Naive thymus-derived CD4-positive, alpha-beta T cell (primary cell): ENCODE measurements at regions not wholly inside any gene's neighbourhood (a gene's known extent, or its start where the extent isn't known, plus 50 kb on each side); places are given as distances from the start of the nearest gene placed in this dataset.

Experiments used
- ATAC-seq: fragments of 150-1000 bp; cut with Tn5 transposase; 2 replicates; pipeline ENCODE4 v1.10.0; 2021; ENCODE audit warnings: mild to moderate bottlenecking, moderate library complexity
- CTCF ChIA-PET: fragments of 350-600 bp; sonication (Branson Sonifier 250); formaldehyde crosslinking; loops from one replicate; lab custom pipeline; 2021; ENCODE audit warnings: antibody characterized with exemption; lab: Charles Lee
- POLR2A ChIA-PET: fragments of 350-600 bp; sonication (Branson Sonifier 250); formaldehyde crosslinking; loops from one replicate; lab custom pipeline; 2021; ENCODE audit warnings: antibody characterized with exemption, inconsistent platforms; lab: Charles Lee
- DNase-seq, 9 donors: peaks; one replicate each; pipeline versions ENCODE4 v3.0.0 to v3.0.0-alpha.2; 2020 to 2022; ENCODE audit warnings: mixed read lengths in 1 of 9
- H3K27ac ChIP-seq: one replicate; pipeline ENCODE4 v1.7.0; 2013; ENCODE audit warnings: mild to moderate bottlenecking, low read depth, low read length, moderate library complexity
- H3K27me3 ChIP-seq, 2 donors: one replicate each; pipeline ENCODE4 v1.7.0; 2013; ENCODE audit warnings: low read length in 2 of 2, mild to moderate bottlenecking in 2 of 2, moderate library complexity in 2 of 2; ENCODE audit not compliant: control insufficient read depth in 2 of 2, insufficient read depth in 2 of 2
- H3K36me3 ChIP-seq, 3 experiments: 1 replicate in 2 of 3; 2 replicates in 1 of 3; pipeline ENCODE4 v1.7.0; 2013; ENCODE audit warnings: low read length in 3 of 3, mild to moderate bottlenecking in 3 of 3, moderate library complexity in 1 of 3; ENCODE audit not compliant: insufficient read depth in 3 of 3, control insufficient read depth in 2 of 3
- H3K4me1 ChIP-seq, 2 donors: one replicate each; pipeline ENCODE4 v1.7.0; 2013; ENCODE audit warnings: low read length in 2 of 2, mild to moderate bottlenecking in 2 of 2, moderate library complexity in 1 of 2; ENCODE audit not compliant: control insufficient read depth in 2 of 2, insufficient read depth in 2 of 2
- H3K4me3 ChIP-seq: 2 replicates; pipeline ENCODE4 v1.7.0; 2013; ENCODE audit warnings: mild to moderate bottlenecking, low read length
- H3K9me3 ChIP-seq, 3 experiments: 1 replicate in 2 of 3; 2 replicates in 1 of 3; pipeline ENCODE4 v1.7.0; 2013; ENCODE audit warnings: low read length in 3 of 3; ENCODE audit not compliant: control insufficient read depth in 2 of 3
- H3K27ac Mint-ChIP-seq, 9 donors: one replicate each; pipeline ENCODE4 v1.8.0; 2020 to 2022; ENCODE audit warnings: mixed read lengths in 9 of 9, mild to moderate bottlenecking in 8 of 9, moderate library complexity in 5 of 9, inconsistent platforms in 2 of 9
- H3K27me3 Mint-ChIP-seq, 5 donors: one replicate each; pipeline ENCODE4 v1.8.0; 2021 to 2022; ENCODE audit warnings: mixed read lengths in 5 of 5, mild to moderate bottlenecking in 1 of 5
- H3K36me3 Mint-ChIP-seq, 5 donors: one replicate each; pipeline ENCODE4 v1.8.0; 2020 to 2022; ENCODE audit warnings: mixed read lengths in 5 of 5, mild to moderate bottlenecking in 3 of 5, inconsistent platforms in 1 of 5
- H3K4me1 Mint-ChIP-seq, 7 donors: one replicate each; pipeline ENCODE4 v1.8.0; 2020 to 2022; ENCODE audit warnings: mixed read lengths in 7 of 7, mild to moderate bottlenecking in 3 of 7, inconsistent platforms in 1 of 7
- H3K4me3 Mint-ChIP-seq, 10 donors: one replicate each; pipeline ENCODE4 v1.8.0; 2020 to 2022; ENCODE audit warnings: mild to moderate bottlenecking in 10 of 10, mixed read lengths in 10 of 10, moderate library complexity in 6 of 10, inconsistent platforms in 2 of 10
- H3K9me3 Mint-ChIP-seq, 11 donors: one replicate each; pipeline ENCODE4 v1.8.0; 2020 to 2022; ENCODE audit warnings: mixed read lengths in 11 of 11, mild to moderate bottlenecking in 4 of 11, inconsistent platforms in 1 of 11, moderate library complexity in 1 of 11
- intact Hi-C, 2 donors: fragments of 100-400 bp; cut with micrococcal nuclease; formaldehyde crosslinking; loops; one replicate each; pipeline ENCODE4 v1.15.1; 2023

GRCh38 chr7:68399991-68400590 lies 1198.2 kb upstream of the AUTS2 start:
- Mint-ChIP-seq H3K36me3 (peaks cover 0 to 3% (median 0%) of the 10 kb centered on the region in 5 donors), H3K9me3 (peaks cover 0 to 33% (median 14%) of the 10 kb centered on the region in 11 donors), H3K4me1 (no peaks in the 10 kb centered on the region), H3K27ac (no peak overlapping the region), H3K4me3 (no peak overlapping the region), H3K27me3 (no peaks in the 10 kb centered on the region)
- Histone ChIP-seq H3K9me3 (no peaks in the 10 kb centered on the region), H3K27ac (no peak overlapping the region), H3K4me1 (no peaks in the 10 kb centered on the region), H3K36me3 (no peaks in the 10 kb centered on the region), H3K4me3 (no peak overlapping the region), H3K27me3 (no peaks in the 10 kb centered on the region)
- intact Hi-C loops: no loop called here
- CTCF ChIA-PET: no interaction called here
- POLR2A ChIA-PET: no interaction called here
- DNase-seq: no peak
- no peak for ATAC-seq

DNA sequence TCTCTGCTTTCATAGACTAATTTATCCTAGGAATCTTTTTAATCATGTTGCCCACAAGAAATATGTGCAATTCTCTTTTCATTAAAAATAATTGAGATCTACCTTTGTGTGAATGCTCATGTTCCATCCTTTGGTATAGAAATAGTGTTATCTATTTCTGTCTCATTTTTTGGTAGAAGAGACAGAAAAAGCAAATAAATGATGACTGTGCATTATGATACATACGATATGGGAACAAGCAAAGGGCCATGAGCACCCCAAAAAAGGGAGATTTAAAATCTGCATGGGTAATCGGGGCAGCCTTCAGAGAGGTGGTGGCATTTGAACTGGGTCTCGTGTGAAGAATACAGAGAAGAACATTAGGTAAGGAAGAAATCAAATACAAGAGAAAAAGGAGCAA lies 1197.5 kb upstream of the AUTS2 start:
- Histone ChIP-seq H3K4me3 (no peak overlapping the region), H3K36me3 (no peaks in the 10 kb centered on the region), H3K9me3 (no peaks in the 10 kb centered on the region), H3K27me3 (no peaks in the 10 kb centered on the region), H3K27ac (no peak overlapping the region), H3K4me1 (no peaks in the 10 kb centered on the region)
- Mint-ChIP-seq H3K4me1 (no peaks in the 10 kb centered on the region), H3K27ac (no peak overlapping the region), H3K9me3 (peaks cover 0 to 39% (median 14%) of the 10 kb centered on the region in 11 donors), H3K4me3 (no peak overlapping the region), H3K36me3 (peaks cover 0 to 3% (median 0%) of the 10 kb centered on the region in 5 donors), H3K27me3 (no peaks in the 10 kb centered on the region)
- intact Hi-C loops: no loop called here
- ChIA-PET POLR2A (no interaction called here), CTCF (no interaction called here)
- ATAC-seq (no peak), DNase-seq (no peak)

- Histone ChIP-seq H3K27ac (no peak overlapping the region), H3K9me3 (no peaks in the 10 kb centered on the region), H3K4me1 (no peaks in the 10 kb centered on the region), H3K27me3 (no peaks in the 10 kb centered on the region), H3K36me3 (no peaks in the 10 kb centered on the region), H3K4me3 (no peak overlapping the region)
- ATAC-seq (no peak), DNase-seq (no peak)
- H3K4me3 Mint-ChIP-seq: no peak overlapping the region
- H3K4me1 Mint-ChIP-seq: no peaks in the 10 kb centered on the region
- POLR2A ChIA-PET: no interaction called here
- intact Hi-C loops: no loop called here
- no peaks in the 10 kb centered on the region for H3K27me3 Mint-ChIP-seq
- no peak overlapping the region for H3K27ac Mint-ChIP-seq
- CTCF ChIA-PET: no interaction called here
- H3K9me3 Mint-ChIP-seq: peaks cover 0 to 38% (median 13%) of the 10 kb centered on the region in 11 donors
- peaks cover 0 to 3% (median 0%) of the 10 kb centered on the region in 5 donors for H3K36me3 Mint-ChIP-seq
Measured at GRCh38 chr7:68401313-68401712, 1197.0 kb upstream of the AUTS2 start.

DNA sequence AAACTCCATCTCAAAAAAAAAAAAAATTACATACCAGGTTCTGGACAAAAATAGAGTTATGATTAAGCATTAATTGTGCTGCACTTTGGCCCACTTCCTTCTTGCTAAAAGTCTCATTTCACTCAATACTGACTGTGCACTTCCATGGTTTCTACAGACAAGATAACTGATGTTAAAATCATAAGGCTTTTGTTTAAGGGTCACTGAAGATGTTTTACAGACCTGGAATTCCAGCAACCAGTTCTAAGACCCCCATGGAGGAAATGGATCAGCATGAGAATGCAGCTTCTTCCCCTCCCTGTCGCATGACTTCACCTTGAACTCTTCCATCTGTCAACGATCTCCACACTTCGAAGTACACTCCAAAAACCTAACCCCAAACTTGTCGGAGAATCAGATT lies 1191.8 kb upstream of the AUTS2 start:
- ATAC-seq: no peak

GRCh38 chr7:68407460-68407859 lies 1190.8 kb upstream of the AUTS2 start:
- no peak overlapping the region for H3K4me3 Mint-ChIP-seq
- peaks cover 0 to 3% (median 0%) of the 10 kb centered on the region in 5 donors for H3K36me3 Mint-ChIP-seq
- no peaks in the 10 kb centered on the region for H3K4me1 Mint-ChIP-seq
- Histone ChIP-seq H3K9me3 (no peaks in the 10 kb centered on the region), H3K4me3 (no peak overlapping the region), H3K4me1 (no peaks in the 10 kb centered on the region), H3K27ac (no peak overlapping the region), H3K36me3 (no peaks in the 10 kb centered on the region), H3K27me3 (no peaks in the 10 kb centered on the region)
- no peak for ATAC-seq
- peaks cover 0 to 42% (median 13%) of the 10 kb centered on the region in 11 donors for H3K9me3 Mint-ChIP-seq
- POLR2A ChIA-PET: no interaction called here
- no peak for DNase-seq
- CTCF ChIA-PET: no interaction called here
- intact Hi-C loops: no loop called here
- no peak overlapping the region for H3K27ac Mint-ChIP-seq
- H3K27me3 Mint-ChIP-seq: no peaks in the 10 kb centered on the region

More for the DNA sequence above, 1191.8 kb upstream of the AUTS2 start:
- Histone ChIP-seq H3K4me3 (no peak overlapping the region), H3K9me3 (no peaks in the 10 kb centered on the region), H3K27ac (no peak overlapping the region), H3K4me1 (no peaks in the 10 kb centered on the region), H3K36me3 (no peaks in the 10 kb centered on the region), H3K27me3 (no peaks in the 10 kb centered on the region)
- Mint-ChIP-seq H3K27ac (no peak overlapping the region), H3K36me3 (peaks cover 0 to 3% (median 0%) of the 10 kb centered on the region in 5 donors), H3K9me3 (peaks cover 0 to 40% (median 11%) of the 10 kb centered on the region in 11 donors), H3K4me3 (no peak overlapping the region), H3K4me1 (no peaks in the 10 kb centered on the region), H3K27me3 (no peaks in the 10 kb centered on the region)
- intact Hi-C loops: no loop called here
- ChIA-PET CTCF (no interaction called here), POLR2A (no interaction called here)
- no peak for DNase-seq

DNA sequence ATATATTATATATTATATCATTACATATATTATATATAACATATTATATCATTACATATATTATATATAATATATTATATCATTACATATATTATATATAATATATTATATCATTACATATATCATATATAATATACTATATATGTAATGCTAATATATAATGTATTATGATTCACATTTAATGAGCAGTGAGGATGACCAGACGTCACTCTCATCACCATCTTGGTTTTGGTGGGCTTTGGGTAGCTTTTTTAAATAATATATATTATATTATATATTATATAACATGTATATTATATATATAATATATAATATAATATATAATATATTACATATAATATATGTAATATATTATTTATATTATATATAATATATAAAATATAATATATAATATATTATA lies 1189.4 kb upstream of the AUTS2 start:
- no peak overlapping the region for H3K4me3 Mint-ChIP-seq
- Histone ChIP-seq H3K4me1 (no peaks in the 10 kb centered on the region), H3K9me3 (no peaks in the 10 kb centered on the region), H3K4me3 (no peak overlapping the region), H3K27me3 (no peaks in the 10 kb centered on the region), H3K27ac (no peak overlapping the region), H3K36me3 (no peaks in the 10 kb centered on the region)
- intact Hi-C loops: no loop called here
- H3K9me3 Mint-ChIP-seq: peaks cover 0 to 35% (median 10%) of the 10 kb centered on the region in 11 donors
- ATAC-seq: no peak
- CTCF ChIA-PET: no interaction called here
- H3K4me1 Mint-ChIP-seq: no peaks in the 10 kb centered on the region
- no peaks in the 10 kb centered on the region for H3K27me3 Mint-ChIP-seq
- POLR2A ChIA-PET: no interaction called here
- no peak for DNase-seq
- H3K27ac Mint-ChIP-seq: no peak overlapping the region
- peaks cover 0 to 3% (median 0%) of the 10 kb centered on the region in 5 donors for H3K36me3 Mint-ChIP-seq

- peaks cover 0 to 2% (median 0%) of the 10 kb centered on the region in 5 donors for H3K36me3 Mint-ChIP-seq
- DNase-seq: no peak
- no peak for ATAC-seq
- no peak overlapping the region for H3K27ac Mint-ChIP-seq
- Histone ChIP-seq H3K4me3 (no peak overlapping the region), H3K27ac (no peak overlapping the region), H3K9me3 (no peaks in the 10 kb centered on the region), H3K4me1 (no peaks in the 10 kb centered on the region), H3K27me3 (no peaks in the 10 kb centered on the region), H3K36me3 (no peaks in the 10 kb centered on the region)
- H3K4me3 Mint-ChIP-seq: no peak overlapping the region
- H3K9me3 Mint-ChIP-seq: peaks cover 0 to 32% (median 10%) of the 10 kb centered on the region in 11 donors
- ChIA-PET POLR2A (no interaction called here), CTCF (interaction anchor here (0.6 kb wide), 1 partner anchor 129 kb away, joined by 4 read pairs; no protein-coding TSS in a partner anchor)
- no peaks in the 10 kb centered on the region for H3K4me1 Mint-ChIP-seq
- no peaks in the 10 kb centered on the region for H3K27me3 Mint-ChIP-seq
- intact Hi-C loops: no loop called here
Measured at GRCh38 chr7:68409851-68410250, 1188.4 kb upstream of the AUTS2 start.
